ENCODE measurements at regions not wholly inside any gene's neighbourhood (a gene's known extent, or its start where the extent isn't known, plus 50 kb on each side); places are given as distances from the start of the nearest gene placed in this dataset.
A peak's percentile ranks its signal among the peaks of the same experiment; 100 is the strongest.
"Not testable (repeated sequence)": the region's sequence is repeated elsewhere in the genome, so short reads cannot be mapped to it uniquely, and the experiment has no call there.

GRCh38 chr6:166877906-166878305 is 78.4 kb downstream of the RNASET2 start:
- no peak for DNase-seq (ENCODE audit: low read depth in 3 of 3)

DNA sequence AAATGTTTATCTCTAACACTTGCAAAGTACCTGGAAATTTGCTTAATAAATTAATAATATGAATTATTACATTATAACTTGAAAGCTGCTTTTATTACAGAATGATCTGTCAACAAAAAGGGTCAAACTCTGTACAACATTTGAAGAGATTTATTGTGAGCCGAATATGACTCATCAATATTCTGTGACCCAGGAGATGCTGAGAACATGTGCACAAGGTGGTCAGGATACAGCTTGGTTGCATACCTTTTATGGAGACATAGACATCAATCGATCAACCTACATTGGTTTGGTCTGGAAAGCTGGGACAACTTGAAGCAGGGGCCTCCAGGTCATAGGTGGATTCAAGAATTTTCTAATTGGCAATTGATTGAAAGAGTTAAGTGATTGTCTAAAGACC is 79.0 kb downstream of the RNASET2 start:
- no peak for DNase-seq (ENCODE audit: low read depth in 3 of 3)

DNA sequence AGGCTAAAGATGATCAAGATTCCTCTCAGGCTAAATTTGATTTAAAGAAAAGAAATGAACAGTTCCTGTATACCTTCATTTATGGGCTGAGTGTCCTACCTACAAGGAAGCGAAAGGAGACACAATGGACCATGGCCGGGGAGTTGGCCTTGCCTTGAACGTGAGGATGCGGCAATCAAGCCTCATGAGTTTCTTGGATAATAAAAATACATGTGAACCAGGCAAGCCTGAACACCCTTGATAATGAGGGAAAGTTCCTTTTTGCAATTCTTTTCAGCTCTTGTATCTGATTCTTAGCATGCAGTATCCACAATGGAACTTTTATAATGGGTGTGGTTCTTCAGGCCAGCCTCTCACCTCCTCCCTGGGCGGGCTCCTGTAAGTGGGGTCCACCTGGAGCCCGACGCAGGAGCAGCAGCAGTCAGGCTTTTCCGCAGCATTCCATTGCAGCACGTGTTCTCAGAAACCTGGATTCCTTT is 83.8 kb downstream of the RNASET2 start:
- DNase-seq (ENCODE audit: low read depth in 3 of 3) = no peak

- DNase-seq (ENCODE audit: low read depth in 3 of 3) = no peak
These were observed 85.6 kb downstream of the RNASET2 start for GRCh38 chr6:166870602-166871208.

- no peak for DNase-seq (ENCODE audit: low read depth in 3 of 3)
These were observed 89.3 kb downstream of the RNASET2 start for GRCh38 chr6:166866839-166867637.

- no peak for DNase-seq (ENCODE audit: low read depth in 3 of 3)
These were observed 92.0 kb downstream of the RNASET2 start for GRCh38 chr6:166864333-166864732.

DNA sequence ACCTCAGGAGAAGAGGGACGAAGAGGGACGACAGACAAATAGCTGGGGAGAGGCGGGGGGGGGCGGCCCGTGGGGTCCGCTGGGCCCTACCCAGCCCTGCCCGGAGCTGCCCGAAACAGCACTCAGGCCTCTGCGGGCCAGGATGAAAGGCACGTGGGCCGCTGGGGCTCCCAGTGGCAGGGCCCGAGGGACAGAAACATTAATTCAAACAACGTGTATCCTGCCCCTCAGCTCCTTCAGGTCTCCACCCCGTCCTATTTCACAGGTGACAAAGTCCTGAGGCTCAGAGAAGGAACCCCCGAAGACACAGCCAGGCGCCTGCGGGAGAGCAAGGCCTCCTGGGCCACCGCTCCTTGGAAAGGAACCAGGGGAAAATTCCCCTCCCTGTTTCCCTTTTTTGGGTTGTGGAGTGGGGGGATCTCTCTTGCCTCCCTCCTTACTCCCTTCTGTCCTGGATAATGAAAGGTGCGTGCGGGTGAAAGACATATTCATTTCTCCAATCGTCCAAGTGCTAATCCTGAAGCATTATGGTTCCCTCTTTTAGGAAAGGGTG is 93.3 kb downstream of the RNASET2 start:
- no peak for DNase-seq (ENCODE audit: low read depth in 3 of 3)

GRCh38 chr6:166862287-166862977 is 93.9 kb downstream of the RNASET2 start:
- DNase-seq (ENCODE audit: low read depth in 3 of 3) = peak in 2 of 3 donors; percentile 4 to 24

DNA sequence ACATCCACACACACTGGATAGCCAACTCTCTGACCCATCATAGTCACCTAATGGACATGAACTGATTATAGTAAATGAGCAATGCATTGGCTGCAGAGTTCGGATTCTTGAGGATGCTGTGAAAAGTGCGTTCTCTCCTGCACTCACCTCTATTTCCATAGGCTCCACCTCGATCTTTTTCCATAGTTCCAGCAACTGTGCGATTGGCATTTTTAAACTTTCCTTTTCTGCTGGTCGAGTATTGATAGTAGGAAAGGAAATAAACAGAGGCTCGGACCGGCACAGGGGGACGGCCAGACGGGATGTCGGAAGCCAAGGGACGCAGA is 94.4 kb downstream of the RNASET2 start:
- no peak for DNase-seq (ENCODE audit: low read depth in 3 of 3)

DNA sequence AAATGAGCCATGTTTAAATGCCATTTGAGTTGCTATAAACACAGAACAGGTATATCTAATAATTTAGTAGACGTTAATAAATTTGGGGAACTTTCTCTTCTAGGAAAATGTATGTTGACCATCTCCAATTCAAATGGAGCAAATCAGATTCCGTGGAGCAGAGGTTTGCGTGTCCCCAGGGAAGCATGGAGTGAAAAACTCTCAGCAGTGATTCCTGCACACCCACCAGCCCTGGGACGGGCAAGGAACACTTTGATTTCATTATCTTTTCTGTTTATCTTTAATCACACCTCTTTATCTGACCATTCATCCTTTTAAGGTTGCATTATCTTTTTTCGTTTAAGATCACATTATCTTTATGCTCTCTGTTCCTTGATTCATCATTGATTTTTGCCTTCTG is 95.0 kb downstream of the RNASET2 start:
- DNase-seq (ENCODE audit: low read depth in 3 of 3) = no peak

DNA sequence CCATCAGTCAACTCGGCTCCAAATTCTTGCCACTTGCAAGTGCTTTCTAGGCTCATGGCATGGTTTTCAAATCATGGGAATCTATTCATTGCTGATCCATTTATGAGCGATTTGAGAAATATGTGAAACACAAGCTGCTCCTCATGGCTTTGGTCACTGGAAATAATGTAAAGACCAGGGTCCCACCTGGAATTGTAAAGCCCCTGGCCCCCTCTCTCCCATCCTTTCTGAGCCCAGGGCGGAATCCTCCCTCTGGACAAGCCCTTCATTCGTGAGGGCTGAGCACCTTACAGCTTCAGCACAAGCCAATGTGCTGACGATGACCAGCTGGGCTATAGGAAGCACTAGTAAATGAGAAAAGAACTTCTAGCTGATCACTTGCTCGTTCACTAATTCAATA is 96.0 kb downstream of the RNASET2 start:
- DNase-seq (ENCODE audit: low read depth in 3 of 3) = no peak

DNA sequence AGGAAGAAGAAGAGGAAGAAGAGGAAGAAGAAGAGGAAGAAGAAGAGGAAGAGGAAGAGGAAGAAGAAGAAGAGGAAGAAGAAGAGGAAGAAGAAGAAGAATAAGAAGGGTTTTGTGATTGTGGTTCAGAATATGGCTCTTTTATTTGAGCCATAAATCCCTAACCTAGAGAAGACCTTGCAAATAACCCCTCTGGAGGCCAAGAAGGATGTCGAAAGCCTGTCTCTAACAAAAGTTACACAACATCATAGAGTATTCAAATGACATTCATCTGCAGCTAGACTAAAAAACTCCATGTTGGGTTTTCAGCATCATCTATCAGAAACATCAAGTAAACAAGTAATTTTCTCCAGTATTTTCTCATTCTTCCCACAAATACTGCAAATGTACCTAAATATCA is 100.9 kb downstream of the RNASET2 start:
- no peak for DNase-seq (ENCODE audit: low read depth in 3 of 3)

- DNase-seq (ENCODE audit: low read depth in 3 of 3) = no peak
These were observed 102.7 kb downstream of the RNASET2 start for GRCh38 chr6:166853371-166854325.

DNA sequence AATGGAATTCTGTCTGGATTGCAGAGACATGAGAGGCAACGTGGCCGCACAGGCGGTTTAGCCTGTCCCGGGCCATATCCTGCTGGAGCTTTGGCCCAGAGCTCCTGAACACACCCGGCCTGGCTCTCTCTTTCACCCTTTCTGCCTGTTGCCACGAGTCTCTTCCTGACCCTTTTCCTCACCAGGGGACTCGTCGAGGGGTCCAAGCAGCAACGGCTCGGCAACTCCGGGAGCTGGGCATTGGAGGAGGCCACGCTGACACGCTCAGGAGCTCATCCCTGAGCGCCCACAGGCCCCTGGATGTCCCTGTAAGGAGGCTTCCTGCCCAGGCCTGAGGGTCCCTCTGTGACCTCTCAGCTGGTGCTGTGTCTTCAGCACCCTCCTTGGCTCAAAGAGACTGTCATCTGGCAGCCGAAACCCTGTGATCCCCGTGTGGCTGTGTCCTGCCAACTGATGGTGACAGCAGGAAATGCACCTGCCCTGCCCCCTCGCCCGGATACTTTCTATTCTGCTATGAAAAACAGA is 103.8 kb downstream of the RNASET2 start:
- no peak for DNase-seq (ENCODE audit: low read depth in 3 of 3)

GRCh38 chr6:166851911-166852310 is 104.4 kb downstream of the RNASET2 start:
- no peak for DNase-seq (ENCODE audit: low read depth in 3 of 3)

- no peak for DNase-seq (ENCODE audit: low read depth in 3 of 3)
These were observed 104.9 kb downstream of the RNASET2 start for GRCh38 chr6:166851426-166851825.

GRCh38 chr6:166850677-166851076 is 105.7 kb downstream of the RNASET2 start:
- no peak for DNase-seq (ENCODE audit: low read depth in 3 of 3)

GRCh38 chr6:166849749-166850183 is 106.6 kb downstream of the RNASET2 start:
- DNase-seq (ENCODE audit: low read depth in 3 of 3) = no peak

DNA sequence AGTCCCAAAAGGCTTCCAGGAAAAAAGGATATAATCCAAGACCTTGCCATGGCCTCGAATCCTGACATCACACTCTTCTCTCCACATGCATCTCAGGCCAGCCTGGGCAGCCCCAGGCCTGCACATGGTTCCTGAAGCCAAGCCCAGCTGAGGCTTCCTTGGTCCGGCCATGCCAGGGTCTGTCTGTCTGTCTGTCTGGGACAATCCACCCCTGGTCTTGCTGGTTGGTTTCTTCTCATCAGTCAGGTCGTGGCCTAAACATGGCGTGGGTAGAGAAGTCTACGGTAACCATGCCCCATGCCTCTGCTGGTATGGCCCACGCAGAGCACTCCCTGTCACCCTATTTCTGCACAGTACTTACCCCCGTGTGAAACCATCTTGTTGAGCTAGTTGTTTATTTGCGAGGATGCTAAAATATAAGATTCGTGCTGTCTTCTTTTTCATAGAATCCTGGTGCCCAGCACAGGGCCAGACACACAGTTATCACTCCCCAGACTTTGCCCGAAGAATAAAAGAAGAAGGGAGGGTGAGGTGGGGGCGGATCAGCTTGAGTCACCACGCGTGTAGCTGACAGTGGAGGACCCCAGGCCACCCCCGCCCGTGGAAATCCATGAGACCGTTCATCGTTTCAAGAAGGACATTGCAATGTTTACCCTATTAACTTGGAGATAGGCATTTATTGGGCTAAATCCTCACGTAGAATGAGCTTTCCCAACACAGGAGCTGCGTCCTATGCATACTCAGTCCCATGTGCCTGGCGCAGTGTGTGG is 107.2 kb downstream of the RNASET2 start:
- no peak for DNase-seq (ENCODE audit: low read depth in 3 of 3)

DNA sequence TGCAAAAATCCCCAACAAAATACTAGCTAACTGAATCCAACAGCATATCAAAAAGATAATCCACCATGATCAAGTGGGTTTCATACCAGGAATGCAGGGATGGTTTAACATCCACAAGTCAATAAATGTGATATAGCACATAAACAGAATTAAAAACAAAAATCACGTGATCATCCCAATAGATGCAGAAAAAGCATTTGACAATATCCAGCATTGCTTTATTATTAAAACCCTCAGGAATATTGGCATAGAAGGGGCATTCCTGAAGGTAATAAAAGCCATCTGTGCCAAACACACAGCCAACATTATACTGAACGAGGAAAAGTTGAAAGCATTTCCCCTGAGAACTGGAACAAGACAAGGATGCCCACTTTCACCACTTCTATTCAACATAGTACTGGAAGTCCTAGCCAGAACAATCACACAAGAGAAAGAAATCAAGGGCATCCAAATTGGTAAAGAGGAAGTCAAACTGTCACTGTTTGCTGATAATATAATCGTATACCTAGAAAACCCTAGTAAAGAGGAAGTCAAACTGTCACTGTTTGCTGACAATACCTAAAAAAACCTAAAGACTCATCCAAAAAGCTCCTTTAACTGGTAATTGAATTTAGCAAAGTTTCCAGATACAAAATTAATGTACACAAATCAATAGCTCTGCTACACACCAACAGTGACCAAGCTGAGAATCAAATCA is 109.8 kb downstream of the RNASET2 start:
- DNase-seq (ENCODE audit: low read depth in 3 of 3) = not testable (repeated sequence)

Data from stimulated activated CD4-positive, alpha-beta T cell treated with anti-CD3 and anti-CD28 coated beads, TNF-alpha, amount 100 ng/mL, for 48 hours (primary cell).